Psoas muscle (tissue), 7 donors: ENCODE measurements at regions not wholly inside any gene's neighbourhood (a gene's known extent, or its start where the extent isn't known, plus 50 kb on each side); places are given as distances from the start of the nearest gene placed in this dataset.

Experiments
- ATAC-seq, 4 donors: fragments of 200-7000 bp; cut with Tn5 transposase; one replicate each; pipeline ENCODE4 v1.9.1; 2020; ENCODE audit warnings: moderate library complexity in 3 of 4, mild to moderate bottlenecking in 2 of 4
- DNase-seq, 2 donors: peaks; one replicate each; pipeline ENCODE4 v3.0.0-alpha.2; 2020
- H3K27ac ChIP-seq: fragments of 200-600 bp; one replicate; pipeline ENCODE4 v1.8.0; 2022
- H3K27me3 ChIP-seq, 3 donors: fragments of 200-600 bp in 1 of 3; one replicate each; pipeline versions ENCODE4 v1.6.1 to v1.8.0; 2013 to 2022; ENCODE audit warnings: low read length in 2 of 3, mild to moderate bottlenecking in 2 of 3, moderate library complexity in 1 of 3; ENCODE audit not compliant: insufficient read depth in 3 of 3
- H3K36me3 ChIP-seq, 2 donors: fragments of 200-600 bp in 1 of 2; one replicate each; pipeline versions ENCODE4 v1.6.1 to v1.8.0; 2013 to 2022; ENCODE audit warnings: low read depth in 1 of 2, mild to moderate bottlenecking in 1 of 2, moderate library complexity in 1 of 2; ENCODE audit not compliant: insufficient read depth in 1 of 2
- H3K4me1 ChIP-seq: fragments of 200-600 bp; one replicate; pipeline ENCODE4 v1.8.0; 2022
- H3K4me3 ChIP-seq: fragments of 200-600 bp; one replicate; pipeline ENCODE4 v1.8.0; 2022; ENCODE audit warnings: mild to moderate bottlenecking
- H3K9me3 ChIP-seq: fragments of 200-600 bp; one replicate; pipeline ENCODE4 v1.8.0; 2022
- CTCF ChIP-seq: fragments of 200-600 bp; IDR thresholded peaks from one replicate; pipeline ENCODE4 v1.8.0; 2022; ENCODE audit warnings: antibody characterized with exemption
- WGBS, 3 donors: extraction: QIAGEN DNeasy Blood & Tissue Kit; methylation state at CpG; one replicate each; pipeline versions ENCODE4 v1.1.6 to v1.1.7; 2013; 5-methylcytosine and 5-hydroxymethylcytosine counted together
- intact Hi-C, 2 donors: fragments of 100-400 bp; cut with DNase I; formaldehyde crosslinking; loops; one replicate each; pipeline versions ENCODE4 v1.11.0 to v1.14.2; 2022
- donor health status: healthy with polysubstance abuse.
- donor health status: DM: no; HTN: no; CAD: no; lungs with moderate emphysema.
- donor health status: Bipolar disorder and iron deficiency.
- donor health status: healthy.
- donor health status: DM: yes; HTN: yes; CAD: no.
- donor health status: DM: no; HTN: no; CAD: no.
- donor health status: DM: yes; HTN: yes; CAD: no.

DNA sequence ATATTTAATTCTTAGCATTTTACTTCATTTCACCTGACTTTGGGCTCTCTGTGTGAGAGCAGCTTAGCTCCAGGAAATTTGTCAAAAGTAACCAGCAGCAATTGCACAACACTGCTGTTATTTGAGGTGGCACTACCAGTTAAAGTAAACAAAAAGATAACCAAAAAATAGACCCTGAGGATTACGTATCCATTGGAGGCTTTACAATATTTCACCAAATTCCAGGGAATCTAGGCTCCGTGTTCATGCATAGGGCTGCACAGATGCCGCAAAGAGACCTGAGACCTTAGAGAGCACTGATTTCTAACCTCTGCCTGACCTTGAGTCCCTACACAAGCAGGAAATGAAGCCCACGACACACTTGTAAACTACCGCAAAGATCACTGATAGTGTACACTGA lies 1392.7 kb upstream of the CDH6 start:
- Histone ChIP-seq H3K4me1 (no peaks in the 10 kb centered on the region), H3K4me3 (no peak overlapping the region), H3K27ac (no peak overlapping the region), H3K27me3 (no peaks in the 10 kb centered on the region), H3K9me3 (no peaks in the 10 kb centered on the region), H3K36me3 (no peaks in the 10 kb centered on the region)
- ATAC-seq: no peak
- no peak for TF ChIP-seq CTCF
- intact Hi-C loops: no loop called here
- 70 to 73% (median 70%) methylated on average over 5 of the region's 5 CpGs for WGBS, 3 donors
- DNase-seq: no peak

- intact Hi-C loops: no loop called here
- ATAC-seq (no peak), DNase-seq (no peak)
- Histone ChIP-seq H3K9me3 (no peaks in the 10 kb centered on the region), H3K4me1 (no peaks in the 10 kb centered on the region), H3K4me3 (no peak overlapping the region), H3K27me3 (no peaks in the 10 kb centered on the region), H3K27ac (no peak overlapping the region), H3K36me3 (no peaks in the 10 kb centered on the region)
- 76 to 85% (median 83%) methylated on average over 2 of the region's 2 CpGs for WGBS, 3 donors
- no peak for TF ChIP-seq CTCF
Observed at GRCh38 chr5:29796013-29796412, 1397.5 kb upstream of the CDH6 start.

DNA sequence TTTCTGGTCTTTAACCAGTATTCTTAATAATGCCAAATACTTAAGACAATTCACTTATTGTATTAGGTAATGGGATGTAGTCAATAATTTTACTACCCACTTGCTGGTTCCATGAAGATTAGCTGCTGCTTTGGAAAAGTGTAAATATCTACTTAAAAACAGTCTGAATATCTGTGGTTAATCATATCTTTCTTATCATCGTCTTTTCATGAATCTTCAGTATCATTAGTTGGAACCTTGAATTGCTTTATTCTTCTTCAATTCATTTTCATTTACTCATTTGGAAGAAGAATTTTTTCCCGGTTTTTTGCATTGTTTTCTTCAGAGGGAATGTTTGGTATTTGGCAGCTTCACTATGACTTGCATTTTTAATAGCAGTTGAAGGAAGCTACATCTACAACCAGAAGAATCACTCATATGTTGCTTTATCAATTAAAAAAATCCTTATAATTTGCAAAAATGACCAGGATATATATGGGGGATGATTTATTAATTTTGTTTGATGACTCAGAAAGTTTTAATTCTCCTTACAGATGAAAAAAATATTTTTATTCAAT lies 1398.3 kb upstream of the CDH6 start:
- Histone ChIP-seq H3K4me3 (no peak overlapping the region), H3K36me3 (no peaks in the 10 kb centered on the region), H3K27me3 (no peaks in the 10 kb centered on the region), H3K27ac (no peak overlapping the region), H3K4me1 (no peaks in the 10 kb centered on the region), H3K9me3 (no peaks in the 10 kb centered on the region)
- intact Hi-C loops: no loop called here
- TF ChIP-seq CTCF: no peak
- DNase-seq: no peak
- no peak for ATAC-seq
- WGBS, 3 donors: 50 to 80% (median 61%) methylated on average over 2 of the region's 2 CpGs

DNA sequence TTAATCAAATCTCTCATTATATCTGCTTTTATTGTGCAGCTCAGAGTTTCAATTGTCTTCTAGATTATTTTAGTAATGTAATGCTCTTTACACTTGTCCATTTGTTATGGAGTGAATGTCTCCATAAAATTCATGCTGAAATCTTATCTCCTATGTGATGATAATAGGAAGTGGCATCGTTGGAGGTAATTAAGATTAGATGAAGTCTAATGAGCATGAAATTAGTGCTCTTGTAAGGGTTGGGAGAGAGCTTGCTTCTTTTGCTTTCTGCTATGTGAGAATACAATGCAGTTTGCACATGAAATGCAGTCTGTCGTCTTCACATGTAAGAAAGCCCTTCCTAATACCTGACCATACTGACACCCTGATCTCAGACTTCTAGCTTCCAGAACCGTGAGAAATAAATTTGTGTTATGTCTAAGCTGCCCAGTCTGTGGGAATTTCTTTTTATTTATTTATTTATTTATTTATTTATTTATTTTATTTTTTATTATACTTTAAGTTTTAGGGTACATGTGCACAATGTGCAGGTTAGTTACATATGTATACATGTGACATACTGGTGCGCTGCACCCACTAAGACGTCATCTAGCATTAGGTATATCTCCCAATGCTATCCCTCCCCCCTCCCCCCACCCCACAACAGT lies 1399.2 kb upstream of the CDH6 start:
- 48 to 68% (median 60%) methylated on average over 5 of the region's 5 CpGs for WGBS, 3 donors
- no peak for DNase-seq
- intact Hi-C loops: no loop called here
- Histone ChIP-seq H3K36me3 (no peaks in the 10 kb centered on the region), H3K9me3 (no peaks in the 10 kb centered on the region), H3K4me3 (no peak overlapping the region), H3K4me1 (no peaks in the 10 kb centered on the region), H3K27me3 (no peaks in the 10 kb centered on the region), H3K27ac (no peak overlapping the region)
- no peak for TF ChIP-seq CTCF
- ATAC-seq: no peak

DNA sequence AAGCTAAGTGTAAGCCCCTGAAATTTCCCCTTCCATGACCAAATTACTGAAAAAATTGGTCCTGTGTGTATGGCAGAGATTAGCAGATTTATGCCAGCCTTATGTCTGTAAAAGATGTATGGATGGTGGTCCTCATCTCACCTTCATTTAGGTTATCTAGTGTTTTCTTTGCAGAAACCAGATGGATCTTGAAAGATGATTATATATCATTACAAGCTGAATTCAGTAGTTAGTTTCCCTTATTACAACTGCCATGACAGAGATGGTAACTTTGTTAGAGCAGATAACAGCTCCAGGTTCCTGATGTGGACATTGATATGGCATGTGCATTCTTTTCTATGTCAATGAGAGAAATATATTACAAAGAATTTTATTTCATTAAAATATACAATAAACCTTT lies 1403.2 kb upstream of the CDH6 start:
- H3K27me3 ChIP-seq: no peaks in the 10 kb centered on the region
- no peak for TF ChIP-seq CTCF
- H3K4me1 ChIP-seq: no peaks in the 10 kb centered on the region
- intact Hi-C loops: no loop called here
- no peaks in the 10 kb centered on the region for H3K9me3 ChIP-seq
- H3K27ac ChIP-seq: no peak overlapping the region
- DNase-seq (no peak), ATAC-seq (no peak)
- H3K36me3 ChIP-seq: no peaks in the 10 kb centered on the region
- no peak overlapping the region for H3K4me3 ChIP-seq
